Activated CD8-positive, alpha-beta T cell treated with anti-CD3 and anti-CD28 coated beads for 36 hours (primary cell): ENCODE measurements at regions not wholly inside any gene's neighbourhood (a gene's known extent, or its start where the extent isn't known, plus 50 kb on each side); places are given as distances from the start of the nearest gene placed in this dataset.
"Not testable (repeated sequence)": the region's sequence is repeated elsewhere in the genome, so short reads cannot be mapped to it uniquely, and the experiment has no call there.

ENCODE experiments used
- ATAC-seq: fragments of 200-7000 bp; cut with Tn5 transposase; one replicate; pipeline ENCODE4 v1.10.0; 2021; ENCODE audit warnings: mild to moderate bottlenecking, moderate library complexity
- CTCF ChIA-PET: fragments of 350-600 bp; sonication (Branson Sonifier 250); formaldehyde crosslinking; loops from one replicate; lab custom pipeline; 2021; ENCODE audit warnings: antibody characterized with exemption; lab: Charles Lee
- POLR2A ChIA-PET: fragments of 350-600 bp; sonication (Branson Sonifier 250); formaldehyde crosslinking; loops from one replicate; lab custom pipeline; 2021; ENCODE audit warnings: antibody characterized with exemption; lab: Charles Lee
- DNase-seq: peaks from one replicate; pipeline ENCODE4 v3.0.0-alpha.2; 2020
- H3K27ac Mint-ChIP-seq: one replicate; pipeline ENCODE4 v1.8.0; 2021; ENCODE audit warnings: mild to moderate bottlenecking, mixed read lengths
- H3K27me3 Mint-ChIP-seq: one replicate; pipeline ENCODE4 v1.8.0; 2021; ENCODE audit warnings: mixed read lengths
- H3K36me3 Mint-ChIP-seq: one replicate; pipeline ENCODE4 v1.8.0; 2021; ENCODE audit warnings: low read depth, mixed read lengths
- H3K4me1 Mint-ChIP-seq: one replicate; pipeline ENCODE4 v1.8.0; 2021; ENCODE audit warnings: low read depth, mixed read lengths
- H3K4me3 Mint-ChIP-seq: one replicate; pipeline ENCODE4 v1.8.0; 2021; ENCODE audit warnings: mild to moderate bottlenecking, moderate library complexity, mixed read lengths
- H3K9me3 Mint-ChIP-seq: one replicate; pipeline ENCODE4 v1.8.0; 2021; ENCODE audit warnings: mixed read lengths
- CTCF ChIP-seq: fragments of 200-600 bp; IDR thresholded peaks from one replicate; pipeline ENCODE4 v1.8.0; 2022; ENCODE audit warnings: antibody characterized with exemption, mild to moderate bottlenecking
- intact Hi-C: fragments of 100-400 bp; cut with micrococcal nuclease; formaldehyde crosslinking; loops from one replicate; pipeline ENCODE4 v1.10.0; 2022

- Mint-ChIP-seq H3K4me1 (peaks cover 44% of the 10 kb centered on the region), H3K4me3 (peak overlapping the region; percentile 31), H3K27me3 (no peaks in the 10 kb centered on the region), H3K36me3 (peaks cover 18% of the 10 kb centered on the region), H3K9me3 (no peaks in the 10 kb centered on the region), H3K27ac (peak overlapping the region; percentile 86)
- ChIA-PET CTCF (no interaction called here), POLR2A (no interaction called here)
- DNase-seq: peak; percentile 82
- intact Hi-C loops: no loop called here
- ATAC-seq: peak; percentile 83
- no peak for TF ChIP-seq CTCF
These were observed 164.0 kb downstream of the LAT start for GRCh38 chr16:29148867-29149272.

GRCh38 chr16:29148131-29148691, 163.4 kb downstream of the LAT start:
- DNase-seq: peak; percentile 47
- intact Hi-C loops: no loop called here
- TF ChIP-seq CTCF: no peak

DNA sequence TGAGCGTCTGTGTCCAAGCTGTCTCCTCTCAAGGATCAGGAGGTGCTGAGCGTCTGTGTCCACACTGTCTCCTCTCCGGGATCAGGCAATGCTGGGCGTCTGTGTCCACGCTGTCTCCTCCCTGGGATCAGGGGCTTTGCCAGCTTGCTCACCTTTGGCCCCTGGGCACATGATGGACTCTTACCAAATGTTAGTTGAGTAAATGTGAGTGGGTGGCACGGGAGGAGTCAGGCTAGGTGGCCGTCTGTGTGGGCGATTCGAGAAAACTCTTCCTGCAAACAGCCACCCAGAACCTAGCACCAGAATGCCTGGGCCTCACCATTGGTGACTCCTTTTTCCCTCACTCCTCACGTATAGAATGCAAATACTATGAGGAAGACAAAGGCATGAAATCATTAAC, 162.9 kb downstream of the LAT start:
- ATAC-seq (peak; percentile 12), DNase-seq (peak; percentile 43)
- H3K4me3 Mint-ChIP-seq, H3K9me3 Mint-ChIP-seq, intact Hi-C loops, H3K27ac Mint-ChIP-seq, H3K27me3 Mint-ChIP-seq, POLR2A ChIA-PET, CTCF ChIA-PET: not testable (repeated sequence)
- peaks cover 40% of the 10 kb centered on the region for H3K4me1 Mint-ChIP-seq
- H3K36me3 Mint-ChIP-seq: peaks cover 18% of the 10 kb centered on the region

More at GRCh38 chr16:29148131-29148691, 163.4 kb downstream of the LAT start:
- H3K27me3 Mint-ChIP-seq: no peaks in the 10 kb centered on the region
- H3K4me3 Mint-ChIP-seq: peak overlapping the region; percentile 31
- peak overlapping the region; percentile 86 for H3K27ac Mint-ChIP-seq
- no peaks in the 10 kb centered on the region for H3K9me3 Mint-ChIP-seq
- peak; percentile 60 for ATAC-seq
- H3K36me3 Mint-ChIP-seq: peaks cover 18% of the 10 kb centered on the region
- ChIA-PET POLR2A (no interaction called here), CTCF (no interaction called here)
- H3K4me1 Mint-ChIP-seq: peaks cover 42% of the 10 kb centered on the region

GRCh38 chr16:29146808-29147643, 162.2 kb downstream of the LAT start:
- H3K27ac Mint-ChIP-seq, intact Hi-C loops, POLR2A ChIA-PET, H3K4me3 Mint-ChIP-seq, DNase-seq, H3K9me3 Mint-ChIP-seq, H3K27me3 Mint-ChIP-seq, CTCF ChIA-PET, ATAC-seq: not testable (repeated sequence)
- Mint-ChIP-seq H3K4me1 (peaks cover 33% of the 10 kb centered on the region), H3K36me3 (peaks cover 18% of the 10 kb centered on the region)

GRCh38 chr16:29146266-29146665, 161.4 kb downstream of the LAT start:
- Mint-ChIP-seq H3K4me3 (no peak overlapping the region), H3K9me3 (no peaks in the 10 kb centered on the region), H3K4me1 (peaks cover 32% of the 10 kb centered on the region), H3K36me3 (peaks cover 18% of the 10 kb centered on the region), H3K27ac (no peak overlapping the region), H3K27me3 (no peaks in the 10 kb centered on the region)
- intact Hi-C loops: no loop called here
- ATAC-seq (no peak), DNase-seq (no peak)
- CTCF ChIA-PET: no interaction called here
- TF ChIP-seq CTCF: no peak
- POLR2A ChIA-PET: no interaction called here

GRCh38 chr16:29145486-29146225, 160.8 kb downstream of the LAT start:
- not testable (repeated sequence) for H3K4me3 Mint-ChIP-seq

GRCh38 chr16:29145086-29145485, 160.2 kb downstream of the LAT start:
- ATAC-seq, intact Hi-C loops, H3K27ac Mint-ChIP-seq: not testable (repeated sequence)

More at GRCh38 chr16:29145486-29146225, 160.8 kb downstream of the LAT start:
- Mint-ChIP-seq H3K36me3 (peaks cover 18% of the 10 kb centered on the region), H3K4me1 (peaks cover 32% of the 10 kb centered on the region)
- CTCF ChIA-PET, H3K27ac Mint-ChIP-seq, ATAC-seq, intact Hi-C loops, H3K27me3 Mint-ChIP-seq, DNase-seq, H3K9me3 Mint-ChIP-seq, POLR2A ChIA-PET: not testable (repeated sequence)

DNA sequence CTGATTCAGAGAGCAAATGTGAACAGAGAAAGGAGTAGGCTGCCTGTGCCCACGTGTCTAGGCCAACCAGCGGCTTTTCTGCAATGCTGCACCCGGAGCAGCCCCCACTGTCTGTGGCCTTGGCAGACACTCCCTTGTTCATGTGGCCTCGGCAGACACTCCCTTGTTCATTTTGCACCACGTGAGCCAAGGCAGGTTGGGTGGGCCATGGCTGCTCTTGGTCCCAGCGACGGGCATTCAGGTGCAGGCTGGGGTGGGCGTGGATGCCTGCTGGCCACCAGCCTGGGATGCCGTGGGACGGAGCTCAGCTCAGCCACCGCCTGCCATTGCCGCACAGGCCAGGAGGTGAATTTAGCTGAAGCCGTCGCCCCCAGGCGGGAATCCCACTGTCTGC, 159.8 kb downstream of the LAT start:
- H3K27ac Mint-ChIP-seq, H3K9me3 Mint-ChIP-seq, intact Hi-C loops, H3K27me3 Mint-ChIP-seq, ATAC-seq, H3K4me3 Mint-ChIP-seq, POLR2A ChIA-PET, DNase-seq, CTCF ChIA-PET: not testable (repeated sequence)
- Mint-ChIP-seq H3K36me3 (peaks cover 16% of the 10 kb centered on the region), H3K4me1 (peaks cover 25% of the 10 kb centered on the region)

More at GRCh38 chr16:29145086-29145485, 160.2 kb downstream of the LAT start:
- H3K9me3 Mint-ChIP-seq, POLR2A ChIA-PET, H3K27me3 Mint-ChIP-seq, CTCF ChIA-PET, H3K4me3 Mint-ChIP-seq, DNase-seq: not testable (repeated sequence)
- H3K36me3 Mint-ChIP-seq: peaks cover 16% of the 10 kb centered on the region
- H3K4me1 Mint-ChIP-seq: peaks cover 28% of the 10 kb centered on the region
